Ovary (tissue), 7 donors: ENCODE measurements at regions not wholly inside any gene's neighbourhood (a gene's known extent, or its start where the extent isn't known, plus 50 kb on each side); places are given as distances from the start of the nearest gene placed in this dataset.

Experiments
- DNase-seq, 5 donors: peaks; one replicate each; pipeline ENCODE4 v3.0.0-alpha.2; 2019 to 2020
- H3K27ac ChIP-seq, 2 donors: fragments of 200-600 bp; one replicate each; pipeline versions ENCODE4 v1.5.1 to v1.8.0; 2019 to 2022
- H3K27me3 ChIP-seq: fragments of 200-600 bp; one replicate; pipeline ENCODE4 v1.8.0; 2022
- H3K36me3 ChIP-seq: fragments of 200-600 bp; sonication (generic); one replicate; pipeline ENCODE4 v1.5.1; 2019
- H3K4me1 ChIP-seq: one replicate; pipeline ENCODE4 v1.8.1; 2013; ENCODE audit warnings: mild to moderate bottlenecking, moderate library complexity; ENCODE audit not compliant: insufficient read depth
- H3K4me3 ChIP-seq: fragments of 200-600 bp; sonication (generic); one replicate; pipeline ENCODE4 v1.5.1; 2017
- H3K9me3 ChIP-seq, 2 donors: fragments of 200-600 bp in 1 of 2; sonication (generic) in 1 of 2; one replicate each; pipeline versions ENCODE4 v1.5.1 to v1.8.1; 2013 to 2019; ENCODE audit warnings: mild to moderate bottlenecking in 1 of 2, moderate library complexity in 1 of 2
- CTCF ChIP-seq, 3 donors: fragments of 450-650 bp in 2 of 3; fragments of 200-600 bp in 1 of 3; IDR thresholded peaks; one replicate each; pipeline versions ENCODE4 v1.5.1 to v1.8.0; 2016 to 2022; ENCODE audit warnings: antibody characterized with exemption in 3 of 3, mild to moderate bottlenecking in 1 of 3
- EP300 ChIP-seq: sonication (generic); formaldehyde crosslinking; IDR thresholded peaks from one replicate; pipeline ENCODE4 v1.6.1; 2017; ENCODE audit warnings: antibody characterized with exemption
- POLR2A ChIP-seq: fragments of 450-650 bp; IDR thresholded peaks from one replicate; pipeline ENCODE4 v1.6.1; 2017; ENCODE audit warnings: antibody characterized with exemption, mild to moderate bottlenecking, moderate library complexity
- WGBS, 3 donors: extraction: QIAGEN DNeasy Blood & Tissue Kit in 1 of 3; methylation state at CpG; one replicate each; pipeline versions ENCODE4 v1.1.5 to v1.1.7; 2013 to 2017; 5-methylcytosine and 5-hydroxymethylcytosine counted together
- intact Hi-C, 4 donors: fragments of 100-400 bp; cut with DNase I; formaldehyde crosslinking; loops; one replicate each; pipeline versions ENCODE4 v1.11.0 to v1.15.1; 2022 to 2023
- donor health status: DM: no; HTN: no; CAD: no; lungs with moderate emphysema.
- donor health status: DM: no; HTN: no; CAD: no.
- donor health status: Bipolar disorder and iron deficiency.
- donor health status: DM: no; HTN: no; CAD: no.
- donor health status: DM: yes; HTN: yes; CAD: no.

- Histone ChIP-seq H3K4me3 (no peak overlapping the region), H3K4me1 (no peaks in the 10 kb centered on the region), H3K9me3 (no peaks in the 10 kb centered on the region), H3K27me3 (no peaks in the 10 kb centered on the region), H3K36me3 (no peaks in the 10 kb centered on the region), H3K27ac (peak overlapping the region in 1 of 2 donors; percentile 5)
- no peak for DNase-seq
- no peak for TF ChIP-seq EP300
- no peak for TF ChIP-seq POLR2A
- TF ChIP-seq CTCF (IDR thresholded peaks at IDR 0.05) = no peak
- WGBS, 3 donors = 16 to 24% (median 18%) methylated on average over 2 of the region's 2 CpGs
- intact Hi-C loops = no loop called here
Measured at GRCh38 chr2:150697596-150697995, 210.1 kb upstream of the RND3 start.

- intact Hi-C loops = no loop called here
- TF ChIP-seq POLR2A (no peak), CTCF (IDR thresholded peaks at IDR 0.05) (no peak), EP300 (no peak)
- DNase-seq = no peak
- no peak overlapping the region for H3K4me3 ChIP-seq
- H3K9me3 ChIP-seq = no peaks in the 10 kb centered on the region
- no peak overlapping the region for H3K27ac ChIP-seq
- 52 to 58% (median 54%) methylated on average over 3 of the region's 3 CpGs for WGBS, 3 donors
- H3K4me1 ChIP-seq = no peaks in the 10 kb centered on the region
- H3K27me3 ChIP-seq = no peaks in the 10 kb centered on the region
- H3K36me3 ChIP-seq = no peaks in the 10 kb centered on the region
Measured at GRCh38 chr2:150695451-150696135, 208.1 kb upstream of the RND3 start.

- TF ChIP-seq POLR2A (no peak), CTCF (IDR thresholded peaks at IDR 0.05) (no peak), EP300 (no peak)
- intact Hi-C loops = no loop called here
Measured at GRCh38 chr2:150693556-150693955, 206.1 kb upstream of the RND3 start.

GRCh38 chr2:150690870-150691269 is 203.4 kb upstream of the RND3 start:
- Histone ChIP-seq H3K27ac (no peak overlapping the region), H3K9me3 (no peaks in the 10 kb centered on the region), H3K27me3 (no peaks in the 10 kb centered on the region), H3K4me1 (no peaks in the 10 kb centered on the region), H3K4me3 (no peak overlapping the region), H3K36me3 (no peaks in the 10 kb centered on the region)
- DNase-seq = no peak
- TF ChIP-seq EP300 (no peak), CTCF (IDR thresholded peaks at IDR 0.05) (no peak), POLR2A (no peak)
- 76 to 89% (median 88%) methylated on average over 1 of the region's 1 CpG for WGBS, 3 donors
- intact Hi-C loops = no loop called here

More at GRCh38 chr2:150693556-150693955, 206.1 kb upstream of the RND3 start:
- no peak overlapping the region for H3K27ac ChIP-seq
- no peaks in the 10 kb centered on the region for H3K4me1 ChIP-seq
- 87 to 94% (median 91%) methylated on average over 2 of the region's 2 CpGs for WGBS, 3 donors
- no peak for DNase-seq
- no peaks in the 10 kb centered on the region for H3K27me3 ChIP-seq
- H3K36me3 ChIP-seq = no peaks in the 10 kb centered on the region
- no peaks in the 10 kb centered on the region for H3K9me3 ChIP-seq
- H3K4me3 ChIP-seq = no peak overlapping the region
